HepG2 (cell line): ENCODE measurements at regions not wholly inside any gene's neighbourhood (a gene's known extent, or its start where the extent isn't known, plus 50 kb on each side); places are given as distances from the start of the nearest gene placed in this dataset.

Experiments used
- ATAC-seq: fragments of 200-7000 bp; cut with Tn5 transposase; 3 replicates; pipeline ENCODE4 v1.9.1; 2020; ENCODE audit warnings: mild to moderate bottlenecking, moderate library complexity
- BruUV-seq: library from RNA; stranded (reverse); fragments of 400-500 nt; replicated peaks from 2 replicates; lab custom pipeline; 2021; lab: Mats Ljungman, UMichigan
- CTCF ChIA-PET: fragments of 300-600 bp; formaldehyde crosslinking; extraction: SDS; loops from one replicate; lab custom pipeline; 2021; ENCODE audit warnings: low total read pairs, inconsistent platforms, low intra/inter-chr PET ratio; lab: Yijun Ruan, JAX
- POLR2A ChIA-PET: fragments of 350-600 bp; sonication (Branson Sonifier 250); formaldehyde crosslinking; loops from one replicate; lab custom pipeline; 2020; ENCODE audit warnings: antibody characterized with exemption, inconsistent platforms; lab: Yijun Ruan, JAX
- DNase-seq: peaks from one replicate; pipeline ENCODE4 v3.0.0-alpha.2; 2015; ENCODE audit warnings: low spot score
- FAIRE-seq: peaks from 3 replicates; lab custom pipeline; 2011; peaks lifted over from hg19 to GRCh38; lab: Jason Lieb, UNC
- H2AFZ ChIP-seq: one replicate; pipeline ENCODE4 v1.6.1; 2011; ENCODE audit warnings: low read length, inconsistent platforms
- H3K27ac ChIP-seq: fragments of 300-600 bp; 3 replicates; pipeline ENCODE4 v1.8.0; 2011; ENCODE audit warnings: mixed run types, mild to moderate bottlenecking, mixed read lengths, low read length, inconsistent platforms; ENCODE audit not compliant: insufficient read depth; ENCODE audit errors: extremely low read length
- H3K27me3 ChIP-seq, 2 experiments: fragments of 200-600 bp in 1 of 2; 2 replicates in 1 of 2; 3 replicates in 1 of 2; pipeline versions ENCODE4 v1.6.0 to v1.8.0; 2011; ENCODE audit warnings: low read length in 2 of 2, mild to moderate bottlenecking in 2 of 2, moderate library complexity in 2 of 2, inconsistent platforms in 1 of 2; ENCODE audit not compliant: insufficient read depth in 2 of 2, control insufficient read depth in 1 of 2
- H3K36me3 ChIP-seq, 2 experiments: fragments of 200-600 bp in 1 of 2; replicated peaks in 1 of 2; 2 replicates in 1 of 2; 3 replicates in 1 of 2; pipeline versions ENCODE4 v1.5.1 to v1.8.0; 2011; ENCODE audit warnings: low read length in 2 of 2, inconsistent platforms in 1 of 2; ENCODE audit not compliant: insufficient read depth in 2 of 2, control insufficient read depth in 1 of 2
- H3K4me1 ChIP-seq: 2 replicates; pipeline ENCODE4 v1.5.1; 2012; ENCODE audit warnings: low read length, inconsistent platforms; ENCODE audit not compliant: insufficient read depth
- H3K4me2 ChIP-seq: 2 replicates; pipeline ENCODE4 v1.6.0; 2011; ENCODE audit warnings: low read depth, low read length, inconsistent platforms
- H3K4me3 ChIP-seq, 3 experiments: fragments of 200-600 bp in 1 of 3; sonication (generic), shearing (Covaris generic) in 1 of 3; replicated peaks in 1 of 3; 2 replicates each; pipeline ENCODE4 v1.5.1; 2011 to 2016; ENCODE audit warnings: low read length in 3 of 3, inconsistent platforms in 2 of 3, low read depth in 2 of 3, mild to moderate bottlenecking in 2 of 3, control low read depth in 1 of 3, mixed read lengths in 1 of 3; ENCODE audit not compliant: insufficient read depth in 1 of 3
- H3K79me2 ChIP-seq: one replicate; pipeline ENCODE4 v1.6.1; 2011; ENCODE audit warnings: low read length, inconsistent platforms; ENCODE audit not compliant: insufficient read depth
- H3K9ac ChIP-seq: 2 replicates; pipeline ENCODE4 v1.6.0; 2011; ENCODE audit warnings: mild to moderate bottlenecking, low read depth, low read length, inconsistent platforms; ENCODE audit not compliant: insufficient read depth
- H3K9me3 ChIP-seq: 2 replicates; pipeline ENCODE4 v1.5.1; 2012; ENCODE audit warnings: mild to moderate bottlenecking, low read length
- H4K20me1 ChIP-seq: 2 replicates; pipeline ENCODE4 v1.6.0; 2011; ENCODE audit warnings: inconsistent platforms, mild to moderate bottlenecking, low read length, moderate library complexity; ENCODE audit not compliant: insufficient read depth
- YEATS4 ChIP-seq: sonication (generic); formaldehyde crosslinking; IDR thresholded peaks from 2 replicates; pipeline ENCODE4 v1.4.0; 2020; ENCODE audit warnings: missing genetic modification reagents, borderline replicate concordance
- ZIK1 ChIP-seq: sonication (generic); formaldehyde crosslinking; IDR thresholded peaks from 2 replicates; pipeline ENCODE4 v1.5.0; 2020; ENCODE audit warnings: mild to moderate bottlenecking, low read depth, missing genetic modification reagents, borderline replicate concordance
- ZNF703 ChIP-seq: sonication (generic); formaldehyde crosslinking; IDR thresholded peaks from 2 replicates; pipeline ENCODE4 v1.5.1; 2020; ENCODE audit warnings: missing genetic modification reagents, mild to moderate bottlenecking, moderate library complexity, borderline replicate concordance
- WGBS: methylation state at CpG from one replicate; pipeline ENCODE4 v1.1.6; 2017; ENCODE audit warnings: low lambda C conversion rate; 5-methylcytosine and 5-hydroxymethylcytosine counted together
- in situ Hi-C: cut with HindIII; loops from 2 replicates; pipeline ENCODE4 v1.10.0; 2017; ENCODE audit warnings: low pct_unique_long_range_greater_than_20kb; ENCODE audit not compliant: extremely low pct_ligation_motif_present
- intact Hi-C: fragments of 100-400 bp; cut with micrococcal nuclease; formaldehyde crosslinking; loops from one replicate; pipeline ENCODE4 v1.10.0; 2022; ENCODE audit not compliant: unreplicated experiment
- TF ChIP-seq, protein P1 (sequence below): sonication (generic); formaldehyde crosslinking; IDR thresholded peaks from 2 replicates; pipeline ENCODE4 v1.4.0; 2020; ENCODE audit warnings: mild to moderate bottlenecking, missing genetic modification reagents
- TF ChIP-seq, protein P2 (sequence below), 2 experiments: IDR thresholded peaks; 2 replicates each; pipeline ENCODE4 v1.6.1; 2011 to 2012; ENCODE audit warnings: low read length in 2 of 2, borderline replicate concordance in 1 of 2, low read depth in 1 of 2, mild to moderate bottlenecking in 1 of 2, moderate library complexity in 1 of 2

DNA sequence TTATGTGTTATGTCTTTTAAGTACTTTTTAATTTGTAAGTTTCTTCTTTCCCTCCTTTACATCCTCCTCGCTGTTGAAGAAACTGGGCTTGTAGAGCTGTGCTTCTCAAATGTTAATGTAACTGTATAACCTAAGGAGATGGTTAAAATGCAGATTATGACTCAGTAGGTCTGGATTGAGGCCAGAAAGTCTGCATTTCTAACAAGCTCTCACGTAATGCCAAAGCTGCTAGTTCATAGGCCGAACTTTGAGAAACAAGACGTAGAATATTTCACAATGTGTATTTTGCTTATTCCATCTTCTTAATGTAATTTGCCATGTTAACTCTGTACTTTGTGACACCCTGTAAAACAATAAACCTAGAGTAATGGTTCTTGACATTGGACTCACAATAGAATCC lies 193.3 kb upstream of the SYT1 start:
- WGBS = 23% methylated on average over 4 of the region's 4 CpGs
- ATAC-seq (no peak), FAIRE-seq (no peak), DNase-seq (no peak)
- no peaks in the 10 kb centered on the region for H4K20me1 ChIP-seq
- TF ChIP-seq ZNF703 (CRISPR knock-in tag) = no peak
- no peak for TF ChIP-seq YEATS4 (CRISPR knock-in tag)
- TF ChIP-seq, protein P1, sequence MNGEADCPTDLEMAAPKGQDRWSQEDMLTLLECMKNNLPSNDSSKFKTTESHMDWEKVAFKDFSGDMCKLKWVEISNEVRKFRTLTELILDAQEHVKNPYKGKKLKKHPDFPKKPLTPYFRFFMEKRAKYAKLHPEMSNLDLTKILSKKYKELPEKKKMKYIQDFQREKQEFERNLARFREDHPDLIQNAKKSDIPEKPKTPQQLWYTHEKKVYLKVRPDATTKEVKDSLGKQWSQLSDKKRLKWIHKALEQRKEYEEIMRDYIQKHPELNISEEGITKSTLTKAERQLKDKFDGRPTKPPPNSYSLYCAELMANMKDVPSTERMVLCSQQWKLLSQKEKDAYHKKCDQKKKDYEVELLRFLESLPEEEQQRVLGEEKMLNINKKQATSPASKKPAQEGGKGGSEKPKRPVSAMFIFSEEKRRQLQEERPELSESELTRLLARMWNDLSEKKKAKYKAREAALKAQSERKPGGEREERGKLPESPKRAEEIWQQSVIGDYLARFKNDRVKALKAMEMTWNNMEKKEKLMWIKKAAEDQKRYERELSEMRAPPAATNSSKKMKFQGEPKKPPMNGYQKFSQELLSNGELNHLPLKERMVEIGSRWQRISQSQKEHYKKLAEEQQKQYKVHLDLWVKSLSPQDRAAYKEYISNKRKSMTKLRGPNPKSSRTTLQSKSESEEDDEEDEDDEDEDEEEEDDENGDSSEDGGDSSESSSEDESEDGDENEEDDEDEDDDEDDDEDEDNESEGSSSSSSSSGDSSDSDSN (CRISPR knock-in tag) = no peak
- no peak for TF ChIP-seq ZIK1 (CRISPR knock-in tag)
- TF ChIP-seq, protein P2, sequence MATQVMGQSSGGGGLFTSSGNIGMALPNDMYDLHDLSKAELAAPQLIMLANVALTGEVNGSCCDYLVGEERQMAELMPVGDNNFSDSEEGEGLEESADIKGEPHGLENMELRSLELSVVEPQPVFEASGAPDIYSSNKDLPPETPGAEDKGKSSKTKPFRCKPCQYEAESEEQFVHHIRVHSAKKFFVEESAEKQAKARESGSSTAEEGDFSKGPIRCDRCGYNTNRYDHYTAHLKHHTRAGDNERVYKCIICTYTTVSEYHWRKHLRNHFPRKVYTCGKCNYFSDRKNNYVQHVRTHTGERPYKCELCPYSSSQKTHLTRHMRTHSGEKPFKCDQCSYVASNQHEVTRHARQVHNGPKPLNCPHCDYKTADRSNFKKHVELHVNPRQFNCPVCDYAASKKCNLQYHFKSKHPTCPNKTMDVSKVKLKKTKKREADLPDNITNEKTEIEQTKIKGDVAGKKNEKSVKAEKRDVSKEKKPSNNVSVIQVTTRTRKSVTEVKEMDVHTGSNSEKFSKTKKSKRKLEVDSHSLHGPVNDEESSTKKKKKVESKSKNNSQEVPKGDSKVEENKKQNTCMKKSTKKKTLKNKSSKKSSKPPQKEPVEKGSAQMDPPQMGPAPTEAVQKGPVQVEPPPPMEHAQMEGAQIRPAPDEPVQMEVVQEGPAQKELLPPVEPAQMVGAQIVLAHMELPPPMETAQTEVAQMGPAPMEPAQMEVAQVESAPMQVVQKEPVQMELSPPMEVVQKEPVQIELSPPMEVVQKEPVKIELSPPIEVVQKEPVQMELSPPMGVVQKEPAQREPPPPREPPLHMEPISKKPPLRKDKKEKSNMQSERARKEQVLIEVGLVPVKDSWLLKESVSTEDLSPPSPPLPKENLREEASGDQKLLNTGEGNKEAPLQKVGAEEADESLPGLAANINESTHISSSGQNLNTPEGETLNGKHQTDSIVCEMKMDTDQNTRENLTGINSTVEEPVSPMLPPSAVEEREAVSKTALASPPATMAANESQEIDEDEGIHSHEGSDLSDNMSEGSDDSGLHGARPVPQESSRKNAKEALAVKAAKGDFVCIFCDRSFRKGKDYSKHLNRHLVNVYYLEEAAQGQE (IDR thresholded peaks at IDR 0.05; ENCODE audit: borderline replicate concordance in 1 of 2, low read depth in 1 of 2, low read length in 2 of 2) = no peak
- H2AFZ ChIP-seq = no peak overlapping the region
- CTCF ChIA-PET = no interaction called here
- no peaks in the 10 kb centered on the region for H3K79me2 ChIP-seq
- no peaks in the 10 kb centered on the region for H3K36me3 ChIP-seq
- no peak overlapping the region for H3K4me3 ChIP-seq
- no peaks in the 10 kb centered on the region for H3K27me3 ChIP-seq
- H3K9ac ChIP-seq = no peak overlapping the region
- no peak overlapping the region for H3K27ac ChIP-seq
- intact Hi-C loops (no loop called here), in situ Hi-C loops (no loop called here)
- H3K4me1 ChIP-seq = no peaks in the 10 kb centered on the region
- no TSS peak for BruUV-seq
- no peaks in the 10 kb centered on the region for H3K9me3 ChIP-seq
- no peak overlapping the region for H3K4me2 ChIP-seq
- POLR2A ChIA-PET = no interaction called here
